ENCODE measurements at regions not wholly inside any gene's neighbourhood (a gene's known extent, or its start where the extent isn't known, plus 50 kb on each side); places are given as distances from the start of the nearest gene placed in this dataset.
A peak's percentile ranks its signal among the peaks of the same experiment; 100 is the strongest.
"Not testable (repeated sequence)": the region's sequence is repeated elsewhere in the genome, so short reads cannot be mapped to it uniquely, and the experiment has no call there.

GRCh38 chr3:150357923-150358607 is 50.0 kb upstream of the TSC22D2 start:
- DNase-seq (ENCODE audit: low read depth in 3 of 3): no peak

GRCh38 chr3:150357140-150357539 is 51.0 kb upstream of the TSC22D2 start:
- no peak for DNase-seq (ENCODE audit: low read depth in 3 of 3)

DNA sequence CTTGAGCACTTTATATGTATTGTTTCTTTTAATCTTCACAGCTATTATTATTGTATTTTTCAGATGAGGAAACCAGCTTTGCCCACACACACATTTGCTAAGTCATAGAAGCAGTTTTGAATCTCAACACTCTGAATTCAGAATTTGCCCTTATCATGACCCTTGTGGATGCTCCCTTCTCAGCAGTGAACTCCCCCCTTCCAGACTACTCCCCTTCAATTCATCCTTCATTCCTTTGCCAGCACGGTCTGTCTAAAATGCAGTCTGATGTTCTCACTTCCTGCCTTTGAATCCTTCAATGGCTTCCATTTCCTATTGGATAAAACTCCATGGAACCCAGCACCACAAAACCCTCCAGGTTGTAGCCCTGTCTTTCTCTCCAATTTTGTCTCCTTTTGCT is 52.5 kb upstream of the TSC22D2 start:
- DNase-seq (ENCODE audit: low read depth in 3 of 3): no peak

DNA sequence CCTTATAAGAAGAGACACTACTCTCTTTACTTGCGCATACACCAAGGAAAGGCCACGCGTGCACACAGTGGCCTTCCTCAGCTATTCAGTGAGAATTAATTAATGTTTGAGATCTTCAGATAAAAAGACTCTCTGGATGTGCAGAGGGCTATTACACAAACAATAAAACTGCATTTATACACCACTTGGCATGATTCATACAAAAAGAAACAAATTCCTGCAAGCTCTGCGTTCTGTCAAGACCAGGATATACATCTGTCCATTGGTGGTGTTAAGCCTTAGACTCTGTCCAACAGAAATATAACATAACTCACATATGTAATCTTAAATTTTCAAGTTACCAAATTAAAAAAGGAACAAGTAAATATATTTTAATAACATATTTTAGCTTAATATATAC is 55.2 kb upstream of the TSC22D2 start:
- DNase-seq (ENCODE audit: low read depth in 3 of 3): no peak

- DNase-seq (ENCODE audit: low read depth in 3 of 3): no peak
Observed at GRCh38 chr3:150351398-150351797, 56.7 kb upstream of the TSC22D2 start.

DNA sequence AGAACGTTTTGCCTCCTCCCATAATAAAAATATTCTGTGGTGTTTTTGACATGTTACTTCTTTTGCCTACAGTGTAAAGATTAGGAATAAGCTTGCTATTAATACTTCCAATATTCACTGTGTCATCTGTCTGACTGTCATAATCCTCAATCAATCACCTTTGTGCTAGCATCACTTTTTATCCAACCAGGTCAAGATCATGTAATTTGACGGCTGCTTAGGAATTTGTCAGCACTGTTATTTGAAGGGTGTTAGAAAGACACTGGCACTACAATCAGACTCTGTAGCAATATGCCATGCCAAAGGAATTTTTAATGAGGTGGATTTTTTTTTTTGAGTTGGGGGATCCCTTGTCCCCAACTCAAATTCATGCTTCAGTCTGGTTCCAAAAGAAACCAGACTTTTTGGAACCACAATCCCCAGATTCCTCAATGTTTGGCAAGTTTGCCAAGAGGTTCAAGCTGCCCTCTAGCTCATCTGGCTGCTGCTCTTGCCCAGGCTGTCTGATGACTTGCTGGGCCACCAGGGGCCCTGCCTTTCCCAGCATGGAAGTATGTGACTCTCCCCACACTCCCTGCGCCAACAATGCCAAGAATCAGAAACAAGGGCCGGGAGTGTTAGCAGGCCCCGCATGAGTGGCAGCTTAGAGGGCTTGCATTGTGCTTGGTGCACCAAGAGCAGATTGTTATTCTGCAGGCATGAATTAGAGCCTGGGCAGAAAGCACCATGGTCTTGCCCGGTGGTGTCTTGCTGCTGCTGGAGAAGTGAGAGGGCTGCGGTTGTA is 58.6 kb upstream of the TSC22D2 start:
- DNase-seq (ENCODE audit: low read depth in 3 of 3): no peak

DNA sequence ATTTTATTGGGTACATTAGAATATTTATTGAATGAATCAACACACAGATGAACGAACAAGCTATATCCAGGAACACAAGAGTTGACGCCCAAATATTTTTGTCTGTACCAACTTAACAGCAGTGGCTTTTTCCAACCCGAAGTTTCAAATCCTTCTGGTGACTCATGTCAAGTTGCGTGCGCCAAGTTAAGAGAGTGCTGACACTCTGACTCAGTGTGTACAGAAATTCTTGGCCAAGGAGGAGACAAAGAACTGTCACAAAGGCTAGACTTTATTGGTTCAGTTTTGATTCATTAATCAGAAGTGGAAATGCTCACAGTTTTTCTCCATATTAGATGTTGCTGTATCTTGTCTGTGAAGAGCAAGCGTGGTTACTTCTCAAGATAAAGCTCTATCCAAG is 59.6 kb upstream of the TSC22D2 start:
- DNase-seq (ENCODE audit: low read depth in 3 of 3): peak in 1 of 3 experiments; percentile 4

- DNase-seq (ENCODE audit: low read depth in 3 of 3): no peak
Observed at GRCh38 chr3:150346981-150347863, 60.9 kb upstream of the TSC22D2 start.

DNA sequence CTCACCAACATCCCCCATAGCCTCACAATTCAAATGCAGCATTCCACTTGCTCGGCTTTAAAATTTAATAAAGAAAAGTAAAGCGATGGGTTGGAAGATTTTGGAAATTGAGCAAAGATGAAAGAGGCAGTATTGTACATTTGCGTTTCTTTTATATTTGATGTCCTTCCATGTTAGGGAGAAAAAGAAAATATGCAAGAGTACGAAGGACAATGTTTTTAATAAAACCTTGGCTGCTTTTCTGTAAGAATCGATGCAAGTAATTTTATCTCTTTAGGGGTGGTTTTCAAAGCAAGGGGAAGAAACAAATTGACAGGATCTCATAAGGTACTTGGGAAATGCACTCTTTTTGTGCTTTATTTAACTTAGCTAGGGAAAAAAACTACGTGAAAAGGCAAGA is 61.8 kb upstream of the TSC22D2 start:
- DNase-seq (ENCODE audit: low read depth in 3 of 3): no peak

GRCh38 chr3:150345021-150345538 is 63.0 kb upstream of the TSC22D2 start:
- no peak for DNase-seq (ENCODE audit: low read depth in 3 of 3)

DNA sequence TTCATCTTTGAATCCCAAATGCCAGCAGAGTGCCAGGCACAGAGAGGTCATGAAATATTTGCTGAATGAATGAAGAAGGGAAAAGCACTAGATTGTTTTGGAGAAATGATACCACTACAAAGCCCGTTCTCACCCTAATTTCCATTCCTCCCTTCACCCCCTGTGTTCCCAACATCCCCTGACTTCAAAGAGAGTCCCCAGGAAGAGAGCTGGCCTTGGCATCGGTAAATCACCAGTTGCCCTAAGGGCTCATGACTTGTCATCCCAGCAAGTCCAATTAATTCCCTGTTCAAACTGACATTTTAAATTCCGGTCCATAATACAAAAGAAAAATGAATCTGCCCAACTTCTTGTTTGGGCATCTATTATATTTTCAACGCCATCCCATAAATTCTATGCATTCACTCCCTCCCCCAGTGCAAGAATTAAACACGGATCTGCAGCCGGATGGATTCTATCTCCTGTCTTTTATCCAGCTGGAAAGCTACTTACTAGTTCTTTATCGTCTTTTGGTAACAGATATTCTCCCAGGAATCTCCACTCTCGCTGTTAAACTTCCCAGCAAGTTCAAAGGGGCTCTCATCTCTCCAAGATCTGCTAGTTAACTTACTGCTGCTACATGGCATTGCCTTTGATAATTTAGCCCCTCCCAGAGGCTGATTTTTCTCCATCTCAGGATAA is 63.9 kb upstream of the TSC22D2 start:
- DNase-seq (ENCODE audit: low read depth in 3 of 3): no peak

- DNase-seq (ENCODE audit: low read depth in 3 of 3): no peak
Observed at GRCh38 chr3:150342896-150343467, 65.1 kb upstream of the TSC22D2 start.

DNA sequence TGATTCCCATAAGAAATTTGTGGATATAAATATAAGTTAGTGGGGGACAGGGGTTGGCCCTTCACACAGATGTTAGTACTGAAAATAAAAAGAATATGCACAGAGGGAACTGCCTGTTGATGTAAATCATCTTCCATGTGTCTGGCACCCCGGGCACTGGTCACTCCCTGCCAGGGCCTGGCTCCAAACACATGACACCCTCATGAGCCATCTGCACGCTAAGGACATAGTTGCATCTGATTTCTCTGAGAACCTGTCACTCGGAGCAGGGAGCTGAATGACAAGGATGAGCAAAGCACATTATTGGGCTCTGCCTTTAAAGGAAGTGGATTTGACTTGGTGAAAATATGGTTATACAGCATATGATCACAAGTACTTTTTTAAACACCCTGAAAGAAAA is 66.2 kb upstream of the TSC22D2 start:
- DNase-seq (ENCODE audit: low read depth in 3 of 3): no peak

GRCh38 chr3:150336363-150336762 is 71.7 kb upstream of the TSC22D2 start:
- not testable (repeated sequence) for DNase-seq (ENCODE audit: low read depth in 3 of 3)

DNA sequence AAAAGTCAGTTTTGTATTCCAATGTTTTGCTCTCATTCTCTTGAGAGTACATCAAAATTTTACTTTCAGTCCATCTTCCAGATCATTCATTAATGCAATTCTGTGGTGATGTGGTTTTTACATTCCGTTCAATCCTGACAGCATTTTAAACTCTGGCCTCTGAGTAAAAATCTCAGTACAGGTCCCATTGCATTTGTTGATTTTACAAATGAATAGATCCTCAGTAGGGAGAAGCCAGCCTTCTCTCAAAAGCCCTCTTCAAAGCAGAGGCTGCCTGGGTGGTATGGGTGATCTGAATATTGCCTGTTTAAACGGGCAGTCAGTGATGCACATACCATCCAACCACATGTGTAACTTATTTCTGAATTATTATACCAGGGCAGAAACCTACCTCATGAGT is 72.5 kb upstream of the TSC22D2 start:
- DNase-seq (ENCODE audit: low read depth in 3 of 3): no peak

- no peak for DNase-seq (ENCODE audit: low read depth in 3 of 3)
Observed at GRCh38 chr3:150334974-150335373, 73.1 kb upstream of the TSC22D2 start.

DNA sequence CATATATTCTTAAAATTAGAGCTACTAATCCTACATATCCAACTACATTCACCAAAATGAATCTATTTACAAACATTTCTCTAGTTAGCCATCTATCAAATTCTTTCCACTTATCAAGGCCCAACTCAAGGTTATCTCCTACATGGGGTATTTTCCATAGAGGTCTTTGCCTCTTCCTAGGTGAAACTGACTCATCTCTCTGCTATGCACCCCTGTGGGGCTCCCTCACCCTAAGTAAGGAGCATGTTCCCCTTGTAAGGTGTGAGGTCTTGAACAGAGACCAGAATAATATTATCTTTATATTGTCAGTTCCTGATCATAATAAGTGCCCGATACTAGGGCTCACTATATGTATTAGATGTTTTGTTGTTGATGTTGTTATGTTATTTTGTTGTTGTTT is 74.6 kb upstream of the TSC22D2 start:
- no peak for DNase-seq (ENCODE audit: low read depth in 3 of 3)

DNA sequence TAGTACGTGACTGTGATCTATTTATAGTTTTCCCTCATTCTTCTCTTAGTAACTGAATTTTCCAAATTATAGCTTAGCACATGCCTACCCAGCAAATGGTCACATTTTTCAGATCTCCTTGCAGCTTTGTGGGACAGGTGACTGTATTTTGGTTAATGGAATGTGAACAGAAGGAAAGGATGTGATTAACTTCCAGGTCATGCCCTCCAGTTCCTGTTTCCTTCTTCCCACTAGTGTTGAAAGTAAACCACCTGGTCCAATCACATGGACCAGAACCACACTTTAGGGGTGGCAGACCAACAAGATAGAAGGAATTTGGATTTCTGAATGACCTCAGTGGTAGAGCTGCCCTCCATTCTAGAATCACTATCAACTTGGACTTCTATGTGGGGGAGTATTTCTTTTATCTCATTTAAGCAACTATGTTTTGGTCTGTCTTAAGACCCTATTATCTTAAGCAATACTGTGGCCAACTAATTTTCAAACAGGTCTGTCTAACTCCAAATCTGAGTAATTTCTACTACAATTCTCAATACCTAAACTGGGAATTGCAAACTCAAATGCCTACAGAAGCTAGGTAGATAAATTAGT is 76.0 kb upstream of the TSC22D2 start:
- no peak for DNase-seq (ENCODE audit: low read depth in 3 of 3)

GRCh38 chr3:150330872-150331271 is 77.2 kb upstream of the TSC22D2 start:
- DNase-seq (ENCODE audit: low read depth in 3 of 3): no peak

GRCh38 chr3:150330174-150330573 is 77.9 kb upstream of the TSC22D2 start:
- DNase-seq (ENCODE audit: low read depth in 3 of 3): no peak

- DNase-seq (ENCODE audit: low read depth in 3 of 3): no peak
Observed at GRCh38 chr3:150329408-150329807, 78.7 kb upstream of the TSC22D2 start.
